Adrenal gland (tissue), 5 donors: ENCODE measurements at regions not wholly inside any gene's neighbourhood (a gene's known extent, or its start where the extent isn't known, plus 50 kb on each side); places are given as distances from the start of the nearest gene placed in this dataset.

Source experiments
- POLR2A ChIP-seq, 2 donors: fragments of 450-650 bp; IDR thresholded peaks; one replicate each; pipeline ENCODE4 v1.6.1; 2017; ENCODE audit warnings: antibody characterized with exemption in 2 of 2, mild to moderate bottlenecking in 2 of 2, moderate library complexity in 1 of 2
- TF ChIP-seq, protein P1 (sequence below), 6 experiments: fragments of 450-650 bp in 4 of 6; fragments of 200-600 bp in 2 of 6; sonication (generic) in 1 of 6; IDR thresholded peaks; 1 replicate in 5 of 6; 2 replicates in 1 of 6; pipeline versions ENCODE4 v1.5.1 to v1.8.0; 2016 to 2021; ENCODE audit warnings: antibody characterized with exemption in 6 of 6, mild to moderate bottlenecking in 2 of 6, moderate library complexity in 1 of 6
- donor health status: DM: no; HTN: no; CAD: no.

DNA sequence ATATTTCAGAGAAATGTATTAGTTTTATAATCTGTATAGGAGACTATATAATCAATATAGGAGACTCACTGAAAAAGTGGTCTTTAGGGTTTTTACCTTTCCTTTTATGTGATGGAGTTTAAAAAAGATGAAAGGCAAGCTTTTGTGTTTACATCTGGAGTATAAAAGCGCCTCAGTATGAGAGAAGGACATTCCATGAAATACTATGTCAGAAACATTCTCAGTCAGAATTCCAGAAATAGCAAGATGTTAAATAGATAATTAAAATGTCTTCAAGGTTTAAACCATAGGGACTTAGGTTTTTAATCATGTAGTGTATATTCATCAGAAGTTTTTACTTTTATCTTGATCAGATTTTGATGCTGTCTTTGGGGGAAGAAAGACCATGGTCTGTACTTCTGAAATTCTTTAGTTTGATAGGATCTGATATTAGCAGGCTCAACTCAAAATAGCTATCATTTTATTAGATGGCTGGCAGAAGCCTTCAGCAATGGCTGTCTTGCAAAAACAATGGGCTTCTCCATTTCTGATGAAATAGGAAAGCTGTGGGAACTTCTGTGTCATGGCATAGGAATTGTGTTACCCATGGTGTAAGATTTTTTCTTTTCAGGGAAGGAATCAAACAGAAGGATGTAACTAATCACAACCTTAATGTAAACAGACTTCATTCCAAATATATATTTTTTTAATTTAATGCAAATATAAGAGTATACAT lies 209.6 kb upstream of the PLSCR5 start:
- TF ChIP-seq, protein P1, sequence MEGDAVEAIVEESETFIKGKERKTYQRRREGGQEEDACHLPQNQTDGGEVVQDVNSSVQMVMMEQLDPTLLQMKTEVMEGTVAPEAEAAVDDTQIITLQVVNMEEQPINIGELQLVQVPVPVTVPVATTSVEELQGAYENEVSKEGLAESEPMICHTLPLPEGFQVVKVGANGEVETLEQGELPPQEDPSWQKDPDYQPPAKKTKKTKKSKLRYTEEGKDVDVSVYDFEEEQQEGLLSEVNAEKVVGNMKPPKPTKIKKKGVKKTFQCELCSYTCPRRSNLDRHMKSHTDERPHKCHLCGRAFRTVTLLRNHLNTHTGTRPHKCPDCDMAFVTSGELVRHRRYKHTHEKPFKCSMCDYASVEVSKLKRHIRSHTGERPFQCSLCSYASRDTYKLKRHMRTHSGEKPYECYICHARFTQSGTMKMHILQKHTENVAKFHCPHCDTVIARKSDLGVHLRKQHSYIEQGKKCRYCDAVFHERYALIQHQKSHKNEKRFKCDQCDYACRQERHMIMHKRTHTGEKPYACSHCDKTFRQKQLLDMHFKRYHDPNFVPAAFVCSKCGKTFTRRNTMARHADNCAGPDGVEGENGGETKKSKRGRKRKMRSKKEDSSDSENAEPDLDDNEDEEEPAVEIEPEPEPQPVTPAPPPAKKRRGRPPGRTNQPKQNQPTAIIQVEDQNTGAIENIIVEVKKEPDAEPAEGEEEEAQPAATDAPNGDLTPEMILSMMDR (IDR thresholded peaks at IDR 0.05): no peak
- TF ChIP-seq POLR2A (IDR thresholded peaks at IDR 0.05): no peak
